Mammary epithelial cell (primary cell): ENCODE measurements at regions not wholly inside any gene's neighbourhood (a gene's known extent, or its start where the extent isn't known, plus 50 kb on each side); places are given as distances from the start of the nearest gene placed in this dataset.

ENCODE experiments used
- CTCF ChIP-seq, 2 donors: IDR thresholded peaks in 1 of 2; conservative IDR thresholded peaks in 1 of 2; 2 replicates each; pipeline ENCODE4 v1.5.1; 2011 to 2012; ENCODE audit warnings: inconsistent platforms in 2 of 2, low read length in 2 of 2, mild to moderate bottlenecking in 2 of 2, control low read depth in 1 of 2, low read depth in 1 of 2; ENCODE audit not compliant: insufficient read depth in 1 of 2; ENCODE audit errors: extremely low read depth in 1 of 2
- EZH2 ChIP-seq: IDR thresholded peaks from 2 replicates; pipeline ENCODE4 v1.6.1; 2012; ENCODE audit warnings: low read length, inconsistent platforms, borderline replicate concordance

GRCh38 chr10:113495553-113495952 is 57.3 kb upstream of the HABP2 start:
- TF ChIP-seq CTCF (conservative IDR thresholded peaks at IDR 0.05 in 1 of 2, IDR thresholded peaks at IDR 0.05 in 1 of 2; ENCODE audit: extremely low read depth in 1 of 2, insufficient read depth in 1 of 2, low read depth in 1 of 2, low read length in 2 of 2) (no peak), EZH2 (no peak)
